Dermis microvascular lymphatic vessel endothelial cell (primary cell): ENCODE measurements at regions not wholly inside any gene's neighbourhood (a gene's known extent, or its start where the extent isn't known, plus 50 kb on each side); places are given as distances from the start of the nearest gene placed in this dataset.

Source experiments
- DNase-seq, 2 donors: peaks; one replicate each; pipeline versions ENCODE4 v3.0.0 to v3.0.0-alpha.2; 2010; ENCODE audit warnings: low read depth in 2 of 2

GRCh38 chrX:150163956-150164726 lies 199.0 kb upstream of the MAMLD1 start:
- DNase-seq = no peak

GRCh38 chrX:150164971-150165600 lies 198.0 kb upstream of the MAMLD1 start:
- DNase-seq = no peak

GRCh38 chrX:150165776-150166610 lies 197.1 kb upstream of the MAMLD1 start:
- no peak for DNase-seq

GRCh38 chrX:150167482-150168324 lies 195.4 kb upstream of the MAMLD1 start:
- no peak for DNase-seq

- DNase-seq = no peak
These were observed 181.0 kb upstream of the MAMLD1 start for GRCh38 chrX:150182161-150182560.

GRCh38 chrX:150184491-150184890 lies 178.6 kb upstream of the MAMLD1 start:
- peak in 1 of 2 donors; percentile 34 for DNase-seq

GRCh38 chrX:150185766-150186165 lies 177.4 kb upstream of the MAMLD1 start:
- DNase-seq = no peak

- DNase-seq = no peak
These were observed 170.3 kb upstream of the MAMLD1 start for GRCh38 chrX:150192816-150193215.

- DNase-seq = no peak
These were observed 166.8 kb upstream of the MAMLD1 start for GRCh38 chrX:150196285-150196684.

- DNase-seq = no peak
These were observed 165.7 kb upstream of the MAMLD1 start for GRCh38 chrX:150197388-150197787.

GRCh38 chrX:150198776-150199175 lies 164.3 kb upstream of the MAMLD1 start:
- no peak for DNase-seq

GRCh38 chrX:150199181-150199580 lies 163.9 kb upstream of the MAMLD1 start:
- no peak for DNase-seq

- no peak for DNase-seq
These were observed 163.3 kb upstream of the MAMLD1 start for GRCh38 chrX:150199803-150200202.

- DNase-seq = no peak
These were observed 162.8 kb upstream of the MAMLD1 start for GRCh38 chrX:150200361-150200760.

- peak; percentile 24 to 88 for DNase-seq
These were observed 162.3 kb upstream of the MAMLD1 start for GRCh38 chrX:150200820-150201287.

GRCh38 chrX:150201391-150201790 lies 161.7 kb upstream of the MAMLD1 start:
- no peak for DNase-seq

GRCh38 chrX:150201841-150202240 lies 161.3 kb upstream of the MAMLD1 start:
- DNase-seq = peak in 1 of 2 donors; percentile 2

- peak in 1 of 2 donors; percentile 31 for DNase-seq
These were observed 160.4 kb upstream of the MAMLD1 start for GRCh38 chrX:150202641-150203247.

- no peak for DNase-seq
These were observed 159.9 kb upstream of the MAMLD1 start for GRCh38 chrX:150203248-150203645.

- no peak for DNase-seq
These were observed 158.1 kb upstream of the MAMLD1 start for GRCh38 chrX:150205011-150205410.

GRCh38 chrX:150207733-150208132 lies 155.4 kb upstream of the MAMLD1 start:
- DNase-seq = no peak
